ENCODE measurements at regions not wholly inside any gene's neighbourhood (a gene's known extent, or its start where the extent isn't known, plus 50 kb on each side); places are given as distances from the start of the nearest gene placed in this dataset.
"Not testable (repeated sequence)": the region's sequence is repeated elsewhere in the genome, so short reads cannot be mapped to it uniquely, and the experiment has no call there.

DNA sequence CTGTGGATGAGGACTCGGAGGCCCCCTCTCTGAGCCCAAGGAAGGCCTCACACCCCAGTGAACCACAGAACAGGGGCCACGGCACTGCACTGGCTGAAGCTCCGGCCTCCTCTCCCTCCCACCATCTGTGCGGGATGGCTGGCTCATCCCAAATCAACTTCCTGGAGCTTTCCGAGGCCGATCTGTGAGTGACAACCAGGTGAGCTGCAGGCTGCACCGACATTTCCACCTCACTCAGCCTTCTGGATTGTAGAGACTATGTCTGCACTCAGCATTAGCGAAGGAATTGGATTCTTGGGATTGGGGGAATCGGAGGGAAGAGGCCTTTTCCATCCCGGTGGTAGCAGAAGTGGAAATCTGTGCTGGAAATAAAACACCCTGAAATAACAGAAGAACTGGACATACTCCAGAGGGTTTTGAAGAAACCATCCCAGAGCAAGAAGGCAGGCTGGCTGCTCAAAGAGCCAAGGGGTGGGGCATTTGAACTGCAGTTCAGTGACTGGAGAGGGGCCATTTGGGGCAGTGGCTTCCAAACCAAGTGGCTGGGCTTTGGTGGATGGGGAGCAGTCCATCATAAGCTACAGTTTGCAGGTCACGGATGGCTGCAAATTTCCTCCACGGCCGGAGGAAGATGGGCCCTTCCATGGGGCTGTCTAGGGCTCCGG, 118.5 kb downstream of the NPIPB11 start:
- WGBS, result 55% methylated on average over 8 of the region's 14 CpGs
- H3K27me3 ChIP-seq; H3K4me3 ChIP-seq; DNase-seq (ENCODE audit: low spot score in 2 of 2); H3K9me3 ChIP-seq; H3K36me3 ChIP-seq: not testable (repeated sequence)
- H3K4me1 ChIP-seq, result peaks cover 58% of the 10 kb centered on the region
- H3K27ac ChIP-seq, result peak overlapping the region; percentile 59

DNA sequence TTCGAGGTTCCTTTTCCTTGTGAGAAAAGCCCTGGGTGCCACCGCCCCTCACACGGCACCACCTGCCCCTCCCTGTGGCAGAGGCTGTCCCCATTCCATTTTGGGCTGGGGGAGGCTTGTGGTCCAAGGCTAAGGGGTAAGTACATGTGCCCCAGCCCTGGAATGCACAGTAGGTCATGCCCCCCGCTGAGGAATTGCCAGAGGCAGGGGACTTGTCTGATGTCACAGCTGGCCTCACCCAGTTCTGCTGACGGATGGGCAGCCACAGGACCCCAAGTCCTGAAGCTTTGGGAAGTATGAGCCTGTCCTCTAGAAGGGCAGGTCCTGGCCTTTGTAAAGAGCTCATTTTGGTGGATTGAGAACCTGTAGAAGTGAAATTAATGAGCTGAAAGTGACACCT, 119.3 kb downstream of the NPIPB11 start:
- DNase-seq (ENCODE audit: low spot score in 2 of 2), result not testable (repeated sequence)
- WGBS, result 78% methylated on average over 3 of the region's 5 CpGs

DNA sequence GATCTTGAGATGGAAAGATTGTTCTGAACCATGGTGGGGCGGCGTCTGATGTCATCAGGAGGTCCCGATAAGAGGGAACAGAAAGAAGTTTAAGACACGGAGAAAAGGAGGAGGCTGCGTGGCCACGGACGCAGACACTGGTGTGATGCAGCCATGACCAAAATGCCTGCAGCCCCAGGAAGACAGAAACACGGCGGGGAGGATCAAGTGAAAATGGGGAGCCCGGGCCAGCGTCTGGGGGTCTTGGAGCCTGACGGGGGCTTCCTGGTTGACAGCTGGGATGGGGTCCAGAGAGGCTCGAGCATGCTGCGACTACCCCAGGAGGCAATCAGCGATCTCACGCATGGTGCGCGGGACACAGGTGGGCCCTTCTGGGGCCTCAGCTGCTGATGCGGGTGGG, 119.7 kb downstream of the NPIPB11 start:
- peaks cover 52% of the 10 kb centered on the region for H3K4me1 ChIP-seq
- not testable (repeated sequence) for H3K9me3 ChIP-seq; DNase-seq (ENCODE audit: low spot score in 2 of 2); H3K4me3 ChIP-seq; H3K27ac ChIP-seq; H3K36me3 ChIP-seq; H3K27me3 ChIP-seq
- 92% methylated on average over 18 of the region's 19 CpGs for WGBS

More for the DNA sequence above, 119.3 kb downstream of the NPIPB11 start:
- not testable (repeated sequence) for H3K27me3 ChIP-seq, H3K36me3 ChIP-seq, H3K9me3 ChIP-seq, H3K4me3 ChIP-seq, H3K27ac ChIP-seq
- peaks cover 56% of the 10 kb centered on the region for H3K4me1 ChIP-seq

DNA sequence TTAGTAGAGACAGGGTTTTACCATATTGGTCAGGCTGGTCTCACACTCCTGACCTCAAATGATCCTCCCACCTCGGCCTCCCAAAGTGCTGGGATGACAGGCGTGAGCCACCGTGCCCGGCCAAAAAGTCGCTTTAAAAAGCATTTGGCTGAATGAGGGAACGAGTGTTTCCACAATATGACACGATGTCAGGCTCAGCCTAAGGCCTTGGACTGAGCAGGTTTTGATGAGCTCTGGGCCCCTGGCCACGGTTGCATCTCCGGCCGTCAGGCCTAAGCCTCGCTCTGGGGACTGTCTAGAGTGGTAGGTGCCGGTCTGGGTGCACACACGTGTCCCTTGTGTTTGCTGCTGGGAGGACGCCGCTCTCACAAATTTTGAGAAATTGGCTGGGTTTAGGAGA, 120.3 kb downstream of the NPIPB11 start:
- H3K36me3 ChIP-seq; H3K9me3 ChIP-seq; H3K4me3 ChIP-seq; H3K27me3 ChIP-seq; DNase-seq (ENCODE audit: low spot score in 2 of 2); H3K27ac ChIP-seq: not testable (repeated sequence)
- WGBS, result 93% methylated on average over 15 of the region's 15 CpGs
- H3K4me1 ChIP-seq, result peaks cover 46% of the 10 kb centered on the region

DNA sequence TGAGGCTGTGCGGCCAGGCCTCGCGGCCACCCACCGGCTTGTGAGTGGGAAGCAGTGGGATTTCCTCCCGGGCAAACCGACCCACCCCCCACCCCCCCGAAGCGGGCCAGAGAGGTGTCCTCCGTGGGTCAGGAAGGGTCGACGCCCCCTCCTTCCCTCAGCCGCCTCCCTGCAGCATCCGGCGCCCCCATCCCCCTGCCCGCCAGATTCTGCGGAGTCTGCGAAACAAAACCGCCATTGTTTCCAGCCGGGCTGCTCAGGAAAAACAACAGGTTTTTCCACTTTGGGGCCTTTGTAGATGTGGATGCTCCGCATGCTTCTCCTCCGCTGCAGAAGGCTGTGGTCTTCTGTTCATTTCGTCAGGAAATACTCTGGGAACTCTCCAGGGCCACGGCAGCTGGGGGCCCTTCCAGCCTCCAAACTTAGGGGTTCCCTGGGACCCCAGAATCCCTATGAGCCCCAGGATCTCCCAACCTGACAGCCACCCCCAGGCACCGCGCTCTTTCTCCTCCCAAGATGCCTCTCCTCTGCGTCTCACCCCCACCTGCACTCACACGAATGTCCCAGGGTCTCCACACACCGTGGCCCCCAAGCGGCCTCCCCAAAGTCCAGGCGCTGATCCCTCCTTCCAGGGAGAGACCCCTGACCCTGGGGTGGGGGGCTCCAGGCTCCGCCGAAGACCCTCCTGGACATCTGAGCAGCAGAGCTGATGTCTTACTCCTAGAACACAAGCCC, 121.2 kb downstream of the NPIPB11 start:
- WGBS, result 45% methylated on average over 23 of the region's 32 CpGs
- H3K9me3 ChIP-seq; DNase-seq (ENCODE audit: low spot score in 2 of 2); H3K36me3 ChIP-seq; H3K27me3 ChIP-seq: not testable (repeated sequence)
- H3K27ac ChIP-seq, result peak overlapping the region; percentile 56
- peak overlapping the region; percentile 16 for H3K4me3 ChIP-seq
- H3K4me1 ChIP-seq, result peaks cover 37% of the 10 kb centered on the region

DNA sequence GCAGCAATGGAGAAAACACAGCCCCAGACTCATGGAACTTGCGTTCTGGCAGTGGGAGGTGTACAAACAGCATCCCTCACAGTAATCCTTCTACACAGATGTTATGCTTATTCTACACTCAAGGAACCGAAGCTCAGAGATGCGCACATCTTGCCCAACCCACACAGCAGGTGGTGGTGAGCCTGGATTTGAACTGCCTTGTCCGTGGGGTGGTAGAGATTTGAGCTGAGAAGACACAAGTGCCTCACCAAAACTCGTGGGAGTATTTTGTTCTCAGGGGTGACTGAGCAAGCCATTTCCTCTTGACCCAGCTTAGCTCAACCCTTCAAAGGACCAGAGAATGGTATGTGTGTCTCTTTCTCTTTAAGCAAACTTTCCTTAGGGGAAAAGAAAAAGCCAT, 121.8 kb downstream of the NPIPB11 start:
- DNase-seq (ENCODE audit: low spot score in 2 of 2); H3K36me3 ChIP-seq; H3K27ac ChIP-seq; H3K9me3 ChIP-seq; H3K27me3 ChIP-seq: not testable (repeated sequence)
- peaks cover 31% of the 10 kb centered on the region for H3K4me1 ChIP-seq
- WGBS, result 56% methylated on average over 2 of the region's 5 CpGs
- peak overlapping the region; percentile 16 for H3K4me3 ChIP-seq

DNA sequence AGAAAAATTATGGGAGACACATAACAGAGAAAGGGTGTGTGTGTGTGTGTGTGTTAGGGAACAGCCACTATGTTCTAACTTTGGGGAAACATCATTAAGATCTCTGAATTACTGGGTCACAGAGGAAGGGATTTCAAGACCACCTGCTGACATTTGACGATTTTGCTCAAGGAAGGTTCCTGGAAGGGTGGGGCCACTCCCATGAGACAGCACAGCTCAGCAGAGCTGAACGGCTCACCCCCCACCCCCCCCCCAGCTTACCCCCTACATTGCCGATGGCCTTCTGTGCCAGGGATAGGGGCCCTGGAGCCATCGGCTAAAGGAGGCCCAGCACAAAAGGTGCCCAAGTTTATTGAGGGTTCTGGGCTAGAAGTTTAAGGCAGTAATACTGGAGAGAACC, 122.4 kb downstream of the NPIPB11 start:
- not testable (repeated sequence) for H3K27ac ChIP-seq; H3K36me3 ChIP-seq; H3K27me3 ChIP-seq; DNase-seq (ENCODE audit: low spot score in 2 of 2); H3K9me3 ChIP-seq; H3K4me3 ChIP-seq
- 33% methylated on average over 1 of the region's 4 CpGs for WGBS
- H3K4me1 ChIP-seq, result peaks cover 27% of the 10 kb centered on the region

DNA sequence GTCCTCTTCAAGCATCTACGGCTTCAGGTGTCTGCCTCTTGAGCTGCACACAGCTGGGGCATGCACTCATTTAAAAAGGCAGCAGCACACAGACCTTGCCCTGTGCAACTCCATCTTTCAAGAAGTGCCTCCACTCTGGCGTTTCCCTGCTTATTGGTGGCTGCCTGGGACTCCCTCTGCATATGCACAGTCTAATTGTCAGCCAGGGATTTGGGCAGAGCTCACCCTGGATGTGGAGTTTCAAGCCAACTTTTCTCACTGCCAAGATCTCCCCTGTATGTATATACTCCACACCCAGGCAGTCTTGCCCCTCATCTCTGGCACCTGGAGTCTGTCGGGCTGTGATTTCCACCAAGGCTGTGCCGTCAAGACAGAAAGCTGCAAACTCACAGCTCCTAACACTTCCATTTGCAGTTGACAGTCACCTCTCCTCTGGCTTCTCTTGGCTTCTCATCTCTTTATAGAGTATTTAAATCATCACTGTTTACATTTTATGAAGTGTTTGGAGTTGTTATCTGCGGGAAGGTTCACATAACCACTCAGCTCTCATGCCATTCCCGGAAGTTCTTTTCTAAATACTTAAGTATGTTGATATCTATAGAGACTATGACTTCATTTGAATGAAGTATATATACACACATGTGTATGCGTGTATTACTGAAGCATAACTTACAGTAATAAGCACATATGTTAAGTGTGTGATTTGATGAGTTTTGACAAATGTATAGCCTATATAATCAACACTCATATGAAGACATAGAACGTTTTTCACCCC, 128.2 kb downstream of the NPIPB11 start:
- H3K4me3 ChIP-seq; DNase-seq (ENCODE audit: low spot score in 2 of 2); H3K4me1 ChIP-seq; H3K9me3 ChIP-seq; H3K36me3 ChIP-seq; H3K27me3 ChIP-seq; H3K27ac ChIP-seq: not testable (repeated sequence)
- WGBS, result 70% methylated on average over 4 of the region's 8 CpGs

DNA sequence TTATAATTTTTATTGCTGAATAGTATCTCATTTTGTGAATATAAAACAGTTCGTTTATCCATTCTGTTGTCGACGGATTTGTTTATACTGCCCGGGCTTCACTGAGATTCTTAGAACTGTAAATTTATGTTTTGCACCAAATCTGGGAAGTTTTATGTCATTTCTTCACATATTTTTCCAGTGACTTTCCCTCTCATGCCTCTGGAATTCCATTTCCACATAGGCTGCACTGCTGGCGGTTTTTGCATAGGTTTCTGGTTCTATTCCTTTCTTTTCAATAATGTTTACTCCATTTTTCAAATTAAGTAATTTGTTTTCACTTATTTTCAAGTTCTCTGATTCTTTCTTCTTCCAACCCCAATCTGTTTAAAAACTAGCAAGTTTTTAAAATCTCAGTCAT, 130.1 kb downstream of the NPIPB11 start:
- H3K36me3 ChIP-seq; H3K27ac ChIP-seq; H3K4me3 ChIP-seq; H3K27me3 ChIP-seq; H3K4me1 ChIP-seq; DNase-seq (ENCODE audit: low spot score in 2 of 2); H3K9me3 ChIP-seq: not testable (repeated sequence)
- WGBS, result 85% methylated on average over 5 of the region's 5 CpGs

DNA sequence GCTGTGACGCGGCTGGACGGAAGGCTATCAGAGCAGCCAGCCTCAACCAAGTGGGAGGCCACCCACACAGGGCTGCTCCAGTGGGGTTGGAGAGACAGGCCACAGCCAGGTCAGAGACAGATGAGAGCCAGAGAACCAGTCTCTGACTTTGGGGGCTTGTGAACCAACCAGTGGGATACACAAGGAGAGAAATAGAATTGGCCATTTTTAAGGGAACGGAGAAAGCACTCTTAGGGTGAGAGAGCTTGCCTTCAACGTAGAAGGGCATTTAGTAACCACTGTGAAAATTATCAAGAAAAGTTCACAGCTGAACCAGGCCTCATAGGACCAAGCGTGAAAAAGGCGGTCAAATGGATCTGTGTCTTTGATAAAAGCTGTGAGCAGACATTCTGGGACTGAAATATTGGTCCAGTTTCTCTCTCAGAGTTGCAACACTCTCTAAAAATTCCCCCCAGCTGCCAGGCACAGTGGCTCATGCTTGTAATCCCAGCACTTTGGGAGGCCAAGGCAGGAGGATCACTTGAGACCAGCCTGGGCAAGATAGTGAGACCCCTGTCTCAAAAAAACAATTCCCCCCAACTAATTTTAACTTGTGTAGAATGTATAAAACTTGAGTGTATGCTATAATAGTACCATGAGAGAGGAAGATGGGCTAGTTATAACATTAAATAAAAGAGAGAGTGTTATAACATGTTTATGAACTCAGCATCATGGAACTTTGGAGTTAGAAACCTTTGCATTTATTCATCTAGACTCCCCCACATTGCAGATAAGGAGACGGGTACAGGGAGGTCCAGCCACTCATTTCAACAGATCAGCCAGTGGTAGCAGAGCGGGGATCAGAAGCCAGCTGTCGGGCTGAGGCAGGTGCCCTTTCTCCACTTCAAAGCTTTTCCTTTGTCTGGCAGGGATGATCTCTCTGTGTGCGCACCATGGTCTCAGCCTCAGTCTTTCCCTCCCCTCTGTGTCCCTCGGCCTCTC, 132.2 kb downstream of the NPIPB11 start:
- not testable (repeated sequence) for DNase-seq (ENCODE audit: low spot score in 2 of 2)
- 91% methylated on average over 12 of the region's 12 CpGs for WGBS

DNA sequence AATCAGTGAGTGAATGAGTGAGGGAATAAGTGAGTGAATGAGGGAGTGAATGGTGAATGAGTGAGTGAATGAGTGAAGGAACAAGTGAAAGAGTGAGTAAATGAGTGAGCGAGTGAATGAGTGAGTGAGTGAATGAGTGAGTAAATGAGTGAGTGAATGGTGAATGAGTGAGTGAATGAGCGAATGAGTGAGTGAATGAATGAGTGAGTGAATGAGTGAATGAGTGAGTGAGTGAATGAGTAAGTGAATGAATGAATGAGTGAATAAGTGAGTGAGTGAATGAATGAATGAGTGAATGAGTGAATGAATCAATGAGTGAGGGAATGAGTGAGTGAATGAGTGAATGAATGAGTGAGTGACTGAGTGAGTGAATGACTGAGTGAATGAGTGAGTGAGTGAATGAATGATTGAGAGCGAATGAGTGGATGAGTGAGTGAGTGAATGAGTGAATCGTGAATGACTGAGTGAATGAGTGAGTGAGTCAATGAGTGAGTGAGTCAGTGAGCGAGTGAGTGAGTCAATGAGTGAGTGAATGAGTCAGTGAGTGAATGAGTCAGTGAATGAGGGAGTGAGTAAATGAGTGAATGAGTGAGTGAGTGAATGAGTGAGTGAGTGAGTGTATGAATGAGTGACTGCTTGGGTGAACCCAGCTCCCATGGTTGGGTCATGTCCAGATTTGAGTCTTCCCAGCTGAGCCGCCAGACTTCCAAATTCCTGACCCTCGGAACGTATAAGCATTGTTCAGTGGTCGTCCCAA, 133.0 kb downstream of the NPIPB11 start:
- DNase-seq (ENCODE audit: low spot score in 2 of 2); H3K4me1 ChIP-seq; H3K36me3 ChIP-seq; H3K9me3 ChIP-seq; H3K4me3 ChIP-seq; H3K27ac ChIP-seq; H3K27me3 ChIP-seq: not testable (repeated sequence)
- WGBS, result 88% methylated on average over 9 of the region's 9 CpGs

More for the DNA sequence above, 132.2 kb downstream of the NPIPB11 start:
- H3K27me3 ChIP-seq, H3K36me3 ChIP-seq, H3K4me1 ChIP-seq, H3K4me3 ChIP-seq, H3K9me3 ChIP-seq, H3K27ac ChIP-seq: not testable (repeated sequence)

DNA sequence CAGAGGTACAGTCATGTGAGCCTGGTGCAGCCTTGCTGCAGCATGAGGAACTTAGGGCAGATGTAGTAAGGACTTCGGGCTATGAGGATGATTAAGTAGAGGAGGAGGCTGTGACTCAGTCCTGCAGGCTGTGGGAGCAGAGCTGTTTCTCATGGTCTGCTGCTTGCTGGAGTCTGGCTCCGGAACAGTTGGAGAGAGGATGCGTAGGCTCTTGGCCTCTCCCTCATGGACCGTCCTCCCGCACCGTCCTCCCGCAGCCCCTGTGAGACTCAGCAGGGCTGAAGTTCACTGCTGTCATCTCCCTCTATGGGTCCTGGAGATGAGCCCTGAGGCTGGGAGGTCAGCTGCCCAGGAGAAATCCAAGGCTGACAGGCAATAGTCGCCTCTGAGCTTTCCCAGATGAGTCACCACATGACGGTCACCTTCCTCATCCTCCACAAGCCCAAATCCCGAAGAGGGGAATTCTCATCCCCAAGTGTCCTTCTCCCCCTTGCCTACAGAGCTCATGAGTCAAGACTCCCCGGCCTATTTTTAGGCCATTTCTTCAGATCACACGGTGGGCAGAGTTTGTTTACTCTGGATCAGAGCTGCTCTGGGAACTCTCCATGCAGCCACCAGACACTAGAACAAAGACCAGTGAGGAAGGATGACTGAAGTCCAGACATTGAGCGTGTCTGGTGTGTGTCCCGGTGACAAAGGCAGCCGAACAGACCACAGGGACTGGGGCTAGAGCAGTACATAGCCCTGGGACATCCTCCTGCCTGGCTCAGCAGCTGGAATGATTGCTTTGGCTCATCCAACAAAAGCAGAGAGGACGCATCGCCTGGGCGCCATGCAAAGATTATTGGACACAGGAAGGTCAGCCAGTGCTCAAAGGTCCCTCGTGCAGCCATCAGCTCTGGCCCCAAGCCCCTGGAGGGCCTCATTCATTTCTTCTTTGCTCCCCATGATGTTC, 134.5 kb downstream of the NPIPB11 start:
- not testable (repeated sequence) for H3K9me3 ChIP-seq; H3K4me1 ChIP-seq; H3K4me3 ChIP-seq; H3K27me3 ChIP-seq; H3K36me3 ChIP-seq; DNase-seq (ENCODE audit: low spot score in 2 of 2)
- 43% methylated on average over 1 of the region's 19 CpGs for WGBS
- peak overlapping the region; percentile 38 for H3K27ac ChIP-seq

Data from suprapubic skin (tissue), 4 donors.